GM21390 (cell line): ENCODE measurements at regions not wholly inside any gene's neighbourhood (a gene's known extent, or its start where the extent isn't known, plus 50 kb on each side); places are given as distances from the start of the nearest gene placed in this dataset.
"Not testable (repeated sequence)": the region's sequence is repeated elsewhere in the genome, so short reads cannot be mapped to it uniquely, and the experiment has no call there.

Experiments used
- ATAC-seq: cut with Tn5 transposase; IDR thresholded peaks from one replicate; pipeline ENCODE4 v1.9.1; 2021; ENCODE audit not compliant: unreplicated experiment

GRCh38 chr3:10726787-10727186, 89.2 kb upstream of the SLC6A11 start:
- no peak for ATAC-seq

GRCh38 chr3:10729439-10729838, 86.6 kb upstream of the SLC6A11 start:
- no peak for ATAC-seq

- no peak for ATAC-seq
These were observed 83.7 kb upstream of the SLC6A11 start for GRCh38 chr3:10732292-10732691.

- ATAC-seq = no peak
These were observed 82.7 kb upstream of the SLC6A11 start for GRCh38 chr3:10733297-10733696.

- ATAC-seq = not testable (repeated sequence)
These were observed 79.6 kb upstream of the SLC6A11 start for GRCh38 chr3:10736444-10736843.

GRCh38 chr3:10737785-10738184, 78.2 kb upstream of the SLC6A11 start:
- ATAC-seq = no peak

- no peak for ATAC-seq
These were observed 77.2 kb upstream of the SLC6A11 start for GRCh38 chr3:10738688-10739372.

- no peak for ATAC-seq
These were observed 75.1 kb upstream of the SLC6A11 start for GRCh38 chr3:10740954-10741353.

- no peak for ATAC-seq
These were observed 73.9 kb upstream of the SLC6A11 start for GRCh38 chr3:10741891-10742671.

GRCh38 chr3:10743366-10744097, 72.5 kb upstream of the SLC6A11 start:
- no peak for ATAC-seq

GRCh38 chr3:10744098-10744465, 71.9 kb upstream of the SLC6A11 start:
- ATAC-seq = no peak

GRCh38 chr3:10745392-10745791, 70.6 kb upstream of the SLC6A11 start:
- ATAC-seq = no peak

GRCh38 chr3:10746001-10746400, 70.0 kb upstream of the SLC6A11 start:
- ATAC-seq = no peak

GRCh38 chr3:10746684-10747083, 69.3 kb upstream of the SLC6A11 start:
- ATAC-seq = no peak

GRCh38 chr3:10747341-10747740, 68.7 kb upstream of the SLC6A11 start:
- ATAC-seq = no peak

GRCh38 chr3:10748040-10748439, 68.0 kb upstream of the SLC6A11 start:
- ATAC-seq = no peak

GRCh38 chr3:10753964-10754363, 62.1 kb upstream of the SLC6A11 start:
- no peak for ATAC-seq

GRCh38 chr3:10756546-10756945, 59.5 kb upstream of the SLC6A11 start:
- no peak for ATAC-seq

GRCh38 chr3:10757021-10757820, 58.8 kb upstream of the SLC6A11 start:
- no peak for ATAC-seq

- ATAC-seq = no peak
These were observed 58.3 kb upstream of the SLC6A11 start for GRCh38 chr3:10757821-10758130.

- peak; percentile 66 for ATAC-seq
These were observed 57.6 kb upstream of the SLC6A11 start for GRCh38 chr3:10758304-10759037.
